HK-2 (cell line): ENCODE measurements at regions not wholly inside any gene's neighbourhood (a gene's known extent, or its start where the extent isn't known, plus 50 kb on each side); places are given as distances from the start of the nearest gene placed in this dataset.

Experiments used
- DNase-seq: peaks from one replicate; pipeline ENCODE4 v3.0.0-alpha.2; 2018; ENCODE audit not compliant: unreplicated experiment

GRCh38 chr22:46066691-46067090 is 83.6 kb upstream of the PPARA start:
- no peak for DNase-seq

- no peak for DNase-seq
Observed at GRCh38 chr22:46067159-46068111, 82.9 kb upstream of the PPARA start.

- no peak for DNase-seq
Observed at GRCh38 chr22:46068181-46068592, 82.1 kb upstream of the PPARA start.

- peak; percentile 42 for DNase-seq
Observed at GRCh38 chr22:46068593-46069491, 81.5 kb upstream of the PPARA start.

- DNase-seq: peak; percentile 87
Observed at GRCh38 chr22:46069521-46070214, 80.7 kb upstream of the PPARA start.

- DNase-seq: no peak
Observed at GRCh38 chr22:46070215-46070802, 80.0 kb upstream of the PPARA start.

- peak; percentile 56 for DNase-seq
Observed at GRCh38 chr22:46070803-46071450, 79.4 kb upstream of the PPARA start.

GRCh38 chr22:46071451-46072109 is 78.7 kb upstream of the PPARA start:
- peak; percentile 86 for DNase-seq

GRCh38 chr22:46072110-46072881 is 78.0 kb upstream of the PPARA start:
- peak; percentile 60 for DNase-seq

- no peak for DNase-seq
Observed at GRCh38 chr22:46072981-46073682, 77.2 kb upstream of the PPARA start.

- DNase-seq: no peak
Observed at GRCh38 chr22:46073683-46074504, 76.4 kb upstream of the PPARA start.

- no peak for DNase-seq
Observed at GRCh38 chr22:46074771-46075551, 75.4 kb upstream of the PPARA start.

- no peak for DNase-seq
Observed at GRCh38 chr22:46075764-46076531, 74.4 kb upstream of the PPARA start.

- DNase-seq: no peak
Observed at GRCh38 chr22:46076651-46077339, 73.5 kb upstream of the PPARA start.

- no peak for DNase-seq
Observed at GRCh38 chr22:46077669-46078099, 72.6 kb upstream of the PPARA start.
